Smooth muscle cell (in vitro differentiated cells): ENCODE measurements at regions not wholly inside any gene's neighbourhood (a gene's known extent, or its start where the extent isn't known, plus 50 kb on each side); places are given as distances from the start of the nearest gene placed in this dataset.

Experiments
- DNase-seq: peaks from one replicate; lab custom pipeline; 2025; ENCODE audit not compliant: unreplicated experiment; lab: John Stamatoyannopoulos, UW
- H2AFZ ChIP-seq: fragments of 200-600 bp; sonication (generic); 2 replicates; pipeline ENCODE4 v1.6.0; 2016; ENCODE audit warnings: antibody characterized with exemption, low read depth, mild to moderate bottlenecking
- H3F3A ChIP-seq: fragments of 200-600 bp; sonication (generic); 2 replicates; pipeline ENCODE4 v1.6.0; 2017; ENCODE audit warnings: antibody characterized with exemption, low read depth
- H3K27ac ChIP-seq: fragments of 200-600 bp; sonication (generic); 2 replicates; pipeline ENCODE4 v1.5.1; 2016; ENCODE audit warnings: low read depth, mild to moderate bottlenecking
- H3K27me3 ChIP-seq: fragments of 200-600 bp; sonication (generic); 2 replicates; pipeline ENCODE4 v1.6.1; 2016; ENCODE audit warnings: low read depth, mild to moderate bottlenecking
- H3K36me3 ChIP-seq: fragments of 200-600 bp; sonication (generic); 2 replicates; pipeline ENCODE4 v1.5.1; 2016; ENCODE audit warnings: low read depth
- H3K4me1 ChIP-seq: fragments of 200-600 bp; sonication (generic); 2 replicates; pipeline ENCODE4 v1.5.1; 2016; ENCODE audit warnings: low read depth
- H3K4me2 ChIP-seq: fragments of 200-600 bp; sonication (generic); 2 replicates; pipeline ENCODE4 v1.6.0; 2016; ENCODE audit warnings: mild to moderate bottlenecking
- H3K4me3 ChIP-seq: fragments of 200-600 bp; sonication (generic); 2 replicates; pipeline ENCODE4 v1.5.1; 2016; ENCODE audit warnings: mild to moderate bottlenecking
- H3K79me2 ChIP-seq: fragments of 200-600 bp; sonication (generic); 2 replicates; pipeline ENCODE4 v1.6.0; 2016; ENCODE audit warnings: low read depth, mild to moderate bottlenecking
- H3K9ac ChIP-seq: fragments of 200-600 bp; sonication (generic); 2 replicates; pipeline ENCODE4 v1.6.0; 2016; ENCODE audit warnings: low read depth
- H3K9me3 ChIP-seq: fragments of 200-600 bp; sonication (generic); replicated peaks from 2 replicates; pipeline ENCODE4 v1.5.1; 2016; ENCODE audit warnings: low read depth
- H4K20me1 ChIP-seq: fragments of 200-600 bp; sonication (generic); 2 replicates; pipeline ENCODE4 v1.6.0; 2016; ENCODE audit warnings: low read depth
- CTCF ChIP-seq: fragments of 200-600 bp; sonication (generic); IDR thresholded peaks from 2 replicates; pipeline ENCODE4 v1.5.1; 2017; ENCODE audit warnings: borderline replicate concordance, mild to moderate bottlenecking, antibody characterized with exemption; ENCODE audit not compliant: insufficient read depth, poor library complexity, severe bottlenecking
- WGBS: methylation state at CpG from one replicate; pipeline ENCODE4 v1.1.7; 2016; ENCODE audit warnings: low lambda C conversion rate; 5-methylcytosine and 5-hydroxymethylcytosine counted together

- Histone ChIP-seq H4K20me1 (no peaks in the 10 kb centered on the region), H3K4me3 (no peak overlapping the region), H3K36me3 (no peaks in the 10 kb centered on the region), H3K27ac (no peak overlapping the region), H2AFZ (no peak overlapping the region), H3K27me3 (no peaks in the 10 kb centered on the region), H3K9me3 (no peaks in the 10 kb centered on the region), H3K4me2 (no peak overlapping the region), H3K79me2 (no peaks in the 10 kb centered on the region), H3K4me1 (no peaks in the 10 kb centered on the region), H3F3A (no peaks in the 10 kb centered on the region), H3K9ac (no peak overlapping the region)
- 81% methylated on average over 10 of the region's 10 CpGs for WGBS
- TF ChIP-seq CTCF = no peak
- DNase-seq = no peak
These were observed 246.3 kb downstream of the IRX2 start for GRCh38 chr5:2505217-2505616.

DNA sequence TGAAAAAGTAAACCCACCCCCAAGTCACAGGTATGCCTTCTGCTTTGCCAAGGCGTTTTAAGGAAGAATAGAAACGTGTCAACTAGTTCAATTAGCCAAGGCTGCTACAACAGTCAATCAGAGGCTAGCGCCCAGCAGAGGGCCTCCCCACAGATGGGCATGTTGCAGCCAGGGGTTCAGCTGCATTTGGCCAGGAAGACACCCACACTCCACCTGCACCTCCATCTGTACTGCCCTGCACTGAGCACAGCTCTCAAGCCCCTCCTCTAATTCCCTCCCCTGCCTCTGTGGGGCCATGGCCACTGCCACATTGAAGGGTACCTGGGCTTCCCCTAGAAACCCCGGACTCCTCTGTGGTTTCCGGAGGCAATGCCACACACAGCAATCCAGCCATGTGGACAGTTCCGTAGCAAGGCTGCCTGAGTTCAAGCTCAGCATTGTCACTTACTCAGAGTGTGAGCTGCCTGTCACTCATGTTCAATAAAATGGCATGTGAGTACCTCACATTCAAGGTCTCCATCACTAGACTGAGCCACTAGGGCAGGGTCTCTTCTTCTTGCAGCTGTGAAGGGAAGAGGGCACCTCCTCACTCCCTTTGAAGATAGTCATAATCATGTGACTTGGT, 248.4 kb downstream of the IRX2 start:
- Histone ChIP-seq H2AFZ (no peak overlapping the region), H3K27ac (no peak overlapping the region), H3K4me3 (no peak overlapping the region), H3K4me1 (peaks cover 9% of the 10 kb centered on the region), H3K4me2 (no peak overlapping the region), H3F3A (no peaks in the 10 kb centered on the region), H3K79me2 (no peaks in the 10 kb centered on the region), H3K9me3 (no peaks in the 10 kb centered on the region), H3K27me3 (no peaks in the 10 kb centered on the region), H3K36me3 (no peaks in the 10 kb centered on the region), H3K9ac (no peak overlapping the region), H4K20me1 (no peaks in the 10 kb centered on the region)
- TF ChIP-seq CTCF = no peak
- DNase-seq = no peak
- WGBS = 86% methylated on average over 6 of the region's 6 CpGs

DNA sequence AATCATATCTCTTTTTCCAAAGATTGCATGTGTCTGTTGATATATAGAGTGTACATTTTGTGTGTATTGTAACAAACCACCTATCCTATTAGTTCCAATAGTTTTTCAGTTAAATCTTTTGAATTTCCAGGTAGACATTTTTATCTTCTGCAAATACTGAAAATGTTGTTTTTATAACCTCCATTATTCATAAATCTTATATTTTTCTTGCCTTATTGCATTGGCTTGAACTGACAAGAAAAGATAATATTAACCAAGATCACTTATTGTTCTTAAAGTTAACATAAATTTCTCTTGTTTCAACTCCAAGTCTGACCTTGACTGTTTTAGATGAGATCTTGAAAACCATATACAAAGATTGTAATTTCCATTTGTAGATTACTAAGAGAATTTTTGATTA, 251.6 kb downstream of the IRX2 start:
- Histone ChIP-seq H3F3A (no peaks in the 10 kb centered on the region), H3K9ac (no peak overlapping the region), H3K4me1 (peaks cover 16% of the 10 kb centered on the region), H3K36me3 (no peaks in the 10 kb centered on the region), H3K27me3 (no peaks in the 10 kb centered on the region), H3K27ac (no peak overlapping the region), H3K79me2 (no peaks in the 10 kb centered on the region), H3K4me2 (no peak overlapping the region), H4K20me1 (no peaks in the 10 kb centered on the region), H2AFZ (no peak overlapping the region), H3K9me3 (no peaks in the 10 kb centered on the region), H3K4me3 (no peak overlapping the region)
- no peak for DNase-seq
- TF ChIP-seq CTCF = no peak

DNA sequence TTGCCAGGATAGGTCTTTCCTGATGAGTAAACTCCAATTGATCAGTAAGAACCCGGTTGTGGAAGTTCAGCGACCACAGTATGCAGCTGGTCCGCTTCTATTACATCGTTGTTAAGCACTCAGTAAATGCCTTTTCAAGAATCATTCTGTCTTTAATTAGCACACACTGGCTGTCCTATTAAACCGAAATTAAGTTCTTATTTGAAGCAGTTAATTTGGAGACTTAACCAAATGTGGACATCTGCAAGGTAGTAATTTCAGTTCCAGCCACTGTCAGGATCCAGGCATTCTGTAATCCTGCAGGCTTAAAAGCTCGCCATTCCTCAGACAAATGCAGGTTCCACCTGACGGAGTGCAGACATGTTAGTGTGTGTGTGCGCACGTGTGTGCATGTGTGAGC, 254.6 kb downstream of the IRX2 start:
- no peak overlapping the region for H3K27ac ChIP-seq
- TF ChIP-seq CTCF = no peak
- no peak overlapping the region for H3K9ac ChIP-seq
- no peak overlapping the region for H3K4me2 ChIP-seq
- H3F3A ChIP-seq = no peaks in the 10 kb centered on the region
- WGBS = 90% methylated on average over 9 of the region's 9 CpGs
- no peaks in the 10 kb centered on the region for H3K27me3 ChIP-seq
- no peaks in the 10 kb centered on the region for H4K20me1 ChIP-seq
- H3K4me3 ChIP-seq = no peak overlapping the region
- H2AFZ ChIP-seq = no peak overlapping the region
- H3K9me3 ChIP-seq = no peaks in the 10 kb centered on the region
- H3K4me1 ChIP-seq = peaks cover 16% of the 10 kb centered on the region
- no peaks in the 10 kb centered on the region for H3K36me3 ChIP-seq
- no peak for DNase-seq
- H3K79me2 ChIP-seq = no peaks in the 10 kb centered on the region
